Right hindlimb (tissue), 1 donor: ENCODE measurements at regions not wholly inside any gene's neighbourhood (a gene's known extent, or its start where the extent isn't known, plus 50 kb on each side); places are given as distances from the start of the nearest gene placed in this dataset.
"Not testable (repeated sequence)": the region's sequence is repeated elsewhere in the genome, so short reads cannot be mapped to it uniquely, and the experiment has no call there.

ENCODE experiments used
- DNase-seq: peaks from one replicate; pipeline ENCODE4 v3.0.0-alpha.2; 2018

DNA sequence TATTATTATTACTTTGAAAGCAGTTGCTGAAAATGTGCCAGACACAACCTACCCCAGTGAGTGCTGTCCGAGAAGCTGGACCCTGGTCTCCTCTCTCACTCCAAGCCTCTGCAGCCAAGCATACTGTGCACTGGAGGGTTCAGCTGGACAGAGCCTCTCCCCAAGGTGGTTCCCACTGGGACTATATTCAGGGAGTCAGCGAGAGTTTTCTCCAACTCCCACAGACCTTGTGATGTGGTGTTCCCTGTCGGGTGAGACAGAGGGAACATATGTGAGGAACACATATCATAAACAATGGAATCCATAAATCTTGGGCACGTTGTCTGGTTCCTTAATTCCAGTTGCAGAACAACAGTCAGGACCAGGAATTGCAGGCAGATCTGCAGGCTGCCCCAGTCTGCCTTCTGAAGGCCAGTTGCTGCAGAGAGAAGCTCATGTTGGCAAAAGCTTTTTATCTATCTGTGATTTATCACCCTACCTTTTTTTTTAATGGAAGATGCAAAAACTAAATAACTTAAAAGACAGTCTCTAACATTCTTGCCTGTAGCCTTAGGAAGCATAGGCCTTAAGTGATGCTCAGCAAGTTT is 619.8 kb upstream of the TBX3 start:
- DNase-seq, result peak; percentile 24

DNA sequence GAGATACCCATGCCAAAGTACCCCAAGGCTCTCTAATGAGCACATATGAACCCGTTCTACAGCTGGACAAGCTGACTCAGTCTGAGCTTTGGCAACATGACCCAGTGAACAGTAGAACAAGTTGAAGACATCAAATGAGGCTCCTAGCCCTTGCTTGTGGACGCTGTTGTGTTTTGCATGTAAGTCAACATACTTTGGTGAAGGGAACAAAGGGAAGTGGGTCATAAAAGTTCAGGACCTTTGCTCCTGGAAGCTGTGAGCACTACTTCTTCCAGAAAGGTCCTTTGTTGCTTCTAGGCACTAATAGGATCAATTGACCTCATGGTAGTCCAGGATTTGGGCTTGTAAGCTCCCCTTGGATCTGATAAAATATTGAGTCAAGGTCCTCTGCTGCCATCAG is 613.5 kb upstream of the TBX3 start:
- DNase-seq, result no peak

DNA sequence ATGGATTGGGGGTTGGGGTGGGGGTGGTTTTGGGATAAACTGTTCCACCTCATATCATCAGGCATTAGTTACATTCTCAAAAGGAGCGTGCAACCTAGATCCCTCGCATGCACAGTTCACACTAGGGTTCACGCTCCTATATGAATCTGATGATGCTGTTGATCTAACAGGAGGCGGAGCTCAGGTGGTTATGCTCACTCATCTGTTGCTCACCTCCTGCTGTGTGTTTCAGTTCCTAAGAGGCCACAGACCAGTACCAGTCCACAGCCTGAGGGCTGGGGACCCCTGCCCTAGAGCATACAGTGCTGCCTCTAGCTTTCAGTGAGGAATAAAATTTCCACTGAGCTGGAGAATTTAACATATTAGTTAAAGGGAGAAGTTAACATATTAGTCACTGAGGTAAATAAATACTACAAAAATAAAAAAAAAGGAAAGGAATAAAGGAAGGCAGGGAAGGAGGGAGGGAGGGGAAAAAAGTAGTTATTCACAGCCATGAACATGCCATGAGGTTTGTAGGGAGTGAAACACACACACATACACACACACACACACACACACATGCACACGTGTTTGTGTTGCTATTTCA is 612.7 kb upstream of the TBX3 start:
- DNase-seq, result no peak

DNA sequence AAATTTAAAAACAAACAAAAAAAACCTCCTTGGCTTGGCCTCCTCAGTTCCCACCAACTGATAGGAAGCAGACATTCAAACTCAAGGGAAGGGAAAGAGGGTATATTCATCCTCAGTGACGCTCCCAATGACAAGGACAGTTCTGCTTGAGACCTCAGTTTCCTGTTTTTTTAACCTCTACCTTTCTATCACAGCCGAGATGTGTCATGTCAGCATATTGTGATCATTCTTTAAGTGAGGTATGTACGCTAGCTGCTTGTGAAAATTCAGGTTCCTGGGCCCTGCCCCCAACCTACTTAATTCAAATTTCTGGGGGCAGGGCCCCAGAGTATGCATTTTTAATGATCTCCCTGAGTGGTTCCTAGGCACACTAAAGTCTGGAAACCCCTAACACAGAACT is 611.9 kb upstream of the TBX3 start:
- DNase-seq, result no peak

DNA sequence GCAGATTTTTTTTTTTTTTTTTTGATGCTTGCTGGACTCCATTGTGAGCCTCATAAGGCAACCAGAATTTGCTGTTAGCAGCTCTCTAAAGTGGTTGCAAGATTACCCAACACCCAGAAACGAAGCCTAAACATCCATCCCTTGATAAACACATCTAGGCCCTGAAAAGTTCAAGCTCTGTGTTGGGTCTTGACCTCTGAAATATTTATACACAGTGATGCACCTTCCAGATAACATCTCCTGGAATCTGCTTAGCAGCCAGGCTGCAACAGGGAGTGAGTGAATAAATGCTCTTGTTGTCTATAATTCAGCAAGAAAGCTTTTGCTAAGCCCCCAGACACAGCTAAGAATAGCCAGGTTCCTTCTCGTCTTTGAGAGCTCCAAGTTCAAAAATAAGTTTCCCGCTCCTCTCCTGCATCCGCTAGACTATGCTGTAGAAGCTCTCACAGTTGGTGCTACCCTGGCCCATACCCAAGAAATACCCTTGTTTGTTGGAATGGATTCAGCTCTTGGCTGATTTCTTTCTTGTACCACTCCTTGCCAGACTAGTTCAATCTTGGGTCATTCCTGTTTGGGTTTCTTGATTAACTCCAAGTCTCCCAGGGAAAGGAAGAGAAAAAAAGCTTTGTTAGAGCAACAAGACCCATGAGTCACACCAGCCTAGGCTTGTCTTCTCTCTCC is 610.6 kb upstream of the TBX3 start:
- no peak for DNase-seq

DNA sequence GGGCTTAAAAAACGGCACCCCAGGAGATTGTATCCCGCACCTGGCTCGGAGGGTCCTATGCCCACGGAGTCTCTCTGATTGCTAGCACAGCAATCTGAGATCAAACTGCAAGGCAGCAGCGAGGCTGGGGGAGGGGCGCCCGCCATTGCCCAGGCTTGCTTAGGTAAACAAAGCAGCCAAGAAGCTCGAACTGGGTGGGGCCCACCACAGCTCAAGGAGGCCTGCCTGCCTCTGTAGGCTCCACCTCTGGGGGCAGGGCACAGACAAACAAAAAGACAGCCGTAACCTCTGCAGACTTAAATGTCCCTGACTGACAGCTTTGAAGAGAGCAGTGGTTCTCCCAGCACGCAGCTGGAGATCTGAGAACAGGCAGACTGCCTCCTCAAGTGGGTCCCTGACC is 601.5 kb upstream of the TBX3 start:
- not testable (repeated sequence) for DNase-seq

DNA sequence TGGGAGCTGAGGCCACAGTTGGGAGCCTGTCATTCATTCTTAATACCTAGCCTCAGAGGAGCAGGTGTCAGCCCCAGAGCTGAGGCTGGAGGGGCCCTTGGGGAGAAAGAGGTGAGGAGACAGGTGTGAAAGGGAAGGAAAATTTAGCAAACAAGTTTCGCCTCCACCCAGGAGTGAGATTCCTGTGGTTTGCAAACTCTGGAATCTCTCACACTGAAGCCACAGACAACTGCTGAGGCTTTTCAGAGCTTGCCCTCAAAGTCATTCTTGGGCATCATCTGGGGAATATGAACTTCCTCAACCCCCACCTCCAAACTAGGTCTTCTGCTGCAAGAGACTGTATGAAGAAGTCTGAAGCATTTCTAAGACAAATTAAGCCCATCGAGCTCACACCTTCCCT is 589.5 kb upstream of the TBX3 start:
- no peak for DNase-seq

DNA sequence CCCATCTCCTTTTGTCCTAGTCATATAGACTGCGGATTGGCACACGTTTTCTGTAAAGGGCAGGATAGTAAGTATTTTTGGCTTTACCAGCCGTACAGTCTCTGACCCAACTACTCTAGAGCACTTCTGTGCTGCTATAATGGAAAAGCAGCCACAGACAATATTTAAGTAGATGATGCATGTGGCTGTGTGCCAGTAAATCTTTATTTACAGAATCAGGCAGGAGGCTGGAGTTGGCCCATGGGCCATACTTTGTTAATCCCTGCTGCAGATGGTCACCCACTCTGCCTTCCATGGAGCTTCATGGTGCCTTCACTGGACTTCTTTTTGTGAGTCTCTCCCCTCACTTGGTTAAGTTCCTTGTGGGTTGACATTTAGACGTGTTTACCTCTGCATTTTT is 584.5 kb upstream of the TBX3 start:
- no peak for DNase-seq

DNA sequence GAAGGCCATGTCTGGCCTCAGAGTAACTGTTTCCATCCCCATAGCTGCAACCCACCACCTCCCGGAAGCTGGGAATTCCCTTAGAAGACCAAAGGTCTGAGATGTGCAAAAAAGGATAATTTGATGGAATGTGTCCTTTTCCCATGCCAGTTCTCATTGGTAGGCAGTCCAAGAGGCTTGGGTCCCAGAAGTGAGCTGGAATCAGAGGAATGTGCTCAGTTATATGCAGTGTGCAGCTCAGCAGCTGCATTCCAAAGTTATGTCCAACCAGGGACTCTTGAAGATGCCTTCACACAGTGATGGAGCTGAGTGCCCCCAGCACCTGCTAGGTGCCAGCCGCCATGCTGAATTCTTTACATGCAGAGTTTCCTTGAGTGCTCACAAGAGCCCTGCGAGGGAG is 583.9 kb upstream of the TBX3 start:
- DNase-seq, result no peak

DNA sequence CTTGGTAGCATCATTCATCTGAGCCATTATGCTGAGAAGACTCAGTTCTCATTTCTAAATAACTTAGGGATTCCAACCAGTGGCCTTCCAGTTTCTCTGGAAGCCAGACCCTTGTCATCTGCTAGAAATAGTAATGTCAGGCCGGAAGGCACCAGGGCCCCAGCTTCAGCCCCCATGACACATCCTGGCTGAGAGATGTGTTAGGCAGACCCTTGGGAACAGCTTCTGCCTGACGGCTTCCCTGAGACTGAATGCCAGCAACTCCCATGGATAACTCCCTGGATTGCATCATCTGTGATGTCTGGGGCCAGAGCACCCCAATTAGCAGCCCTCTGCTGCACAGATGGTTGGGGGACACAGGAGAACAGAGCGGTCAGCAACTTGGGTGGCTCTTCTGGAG is 583.5 kb upstream of the TBX3 start:
- peak; percentile 32 for DNase-seq

DNA sequence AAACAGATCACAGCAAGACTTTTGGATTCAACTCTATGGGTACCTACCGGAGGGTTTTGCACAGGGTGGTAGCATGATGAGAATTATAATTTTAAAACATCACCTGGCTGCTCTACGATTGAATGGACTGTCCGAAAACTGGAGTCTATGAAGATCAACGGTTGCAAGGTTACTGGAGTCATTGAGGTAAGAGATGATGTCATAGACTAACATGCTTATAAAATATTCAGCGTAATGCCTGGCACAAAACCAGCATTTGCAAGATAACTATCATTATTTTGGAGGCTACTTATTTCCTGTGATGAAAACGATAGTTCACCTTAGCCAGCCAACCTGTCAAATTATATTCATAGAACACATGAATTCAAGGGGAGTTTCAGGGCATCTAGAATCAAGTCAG is 580.6 kb upstream of the TBX3 start:
- no peak for DNase-seq

DNA sequence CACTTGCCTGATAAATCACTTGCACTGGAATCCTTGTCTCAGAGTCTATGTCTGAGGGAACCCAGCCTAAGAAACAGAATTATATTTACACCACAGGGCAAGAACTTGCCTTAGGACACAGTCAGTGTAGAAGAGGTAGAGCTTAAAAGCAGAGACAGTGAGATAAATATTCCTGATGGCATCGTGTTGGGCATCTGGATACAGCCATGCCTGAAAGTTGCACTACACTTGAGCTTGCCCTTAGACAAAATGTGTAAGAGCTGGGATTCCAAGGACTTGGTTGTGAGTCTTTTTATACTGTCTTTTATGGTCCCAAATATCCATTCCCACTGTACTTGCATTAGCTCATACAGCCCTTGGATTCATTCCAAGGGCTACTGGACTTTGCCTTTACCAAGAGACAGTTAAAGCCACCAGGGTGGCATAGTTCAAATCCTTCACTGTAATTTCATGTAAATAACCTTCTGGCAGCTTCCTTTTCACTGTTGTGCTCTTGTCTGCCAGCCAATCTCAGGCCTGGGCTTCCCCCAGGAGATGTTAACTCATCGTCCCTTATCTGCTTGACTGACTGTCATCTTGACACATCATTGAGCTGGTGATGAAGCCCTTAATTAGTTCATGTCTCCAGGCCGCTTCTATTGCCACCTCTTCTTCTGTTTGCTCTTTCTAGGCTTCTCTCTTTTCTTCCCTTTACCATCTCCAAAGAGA is 577.9 kb upstream of the TBX3 start:
- DNase-seq, result no peak

DNA sequence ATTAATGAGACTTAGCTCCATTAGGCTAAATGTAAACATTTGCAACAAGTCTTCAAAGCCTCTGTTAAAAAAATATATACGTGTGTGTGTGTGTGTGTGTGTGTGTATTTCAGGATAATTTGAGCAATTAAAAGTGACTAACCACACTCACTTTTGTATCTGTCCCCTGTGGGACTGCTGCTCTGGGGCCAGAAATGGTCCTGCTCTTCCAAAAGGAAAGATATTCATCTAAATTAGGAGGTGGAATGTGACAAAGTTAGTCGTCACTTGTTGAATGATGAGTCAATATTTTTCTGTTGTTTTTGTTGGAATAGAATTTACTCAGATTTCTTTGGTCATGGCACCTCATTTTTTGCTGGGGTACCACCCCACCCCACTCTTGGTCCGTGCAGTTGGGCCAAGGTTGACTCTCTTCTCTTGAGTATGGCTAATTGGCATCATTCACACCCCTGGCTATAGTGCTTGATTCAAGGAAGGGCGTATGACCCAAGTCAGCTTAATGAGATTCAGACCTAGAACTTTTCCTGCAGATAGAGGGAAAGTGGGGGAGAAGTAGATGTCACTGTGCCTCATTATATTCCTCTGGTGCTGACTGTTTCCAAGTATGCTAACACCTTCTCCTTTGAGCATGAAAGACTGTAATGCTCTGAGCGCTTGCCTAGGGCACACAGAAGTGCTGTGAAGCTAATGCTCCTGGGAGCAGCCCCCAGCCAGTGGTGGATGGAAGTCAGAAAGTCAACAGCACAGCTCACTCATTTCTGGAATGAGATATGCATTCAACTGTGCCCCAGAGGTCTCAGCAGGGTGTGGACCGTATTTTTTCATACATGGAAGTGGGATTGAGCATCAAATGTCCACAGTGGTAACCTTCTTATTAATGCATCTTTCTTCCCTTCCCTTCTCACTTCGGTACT is 577.0 kb upstream of the TBX3 start:
- DNase-seq, result no peak

DNA sequence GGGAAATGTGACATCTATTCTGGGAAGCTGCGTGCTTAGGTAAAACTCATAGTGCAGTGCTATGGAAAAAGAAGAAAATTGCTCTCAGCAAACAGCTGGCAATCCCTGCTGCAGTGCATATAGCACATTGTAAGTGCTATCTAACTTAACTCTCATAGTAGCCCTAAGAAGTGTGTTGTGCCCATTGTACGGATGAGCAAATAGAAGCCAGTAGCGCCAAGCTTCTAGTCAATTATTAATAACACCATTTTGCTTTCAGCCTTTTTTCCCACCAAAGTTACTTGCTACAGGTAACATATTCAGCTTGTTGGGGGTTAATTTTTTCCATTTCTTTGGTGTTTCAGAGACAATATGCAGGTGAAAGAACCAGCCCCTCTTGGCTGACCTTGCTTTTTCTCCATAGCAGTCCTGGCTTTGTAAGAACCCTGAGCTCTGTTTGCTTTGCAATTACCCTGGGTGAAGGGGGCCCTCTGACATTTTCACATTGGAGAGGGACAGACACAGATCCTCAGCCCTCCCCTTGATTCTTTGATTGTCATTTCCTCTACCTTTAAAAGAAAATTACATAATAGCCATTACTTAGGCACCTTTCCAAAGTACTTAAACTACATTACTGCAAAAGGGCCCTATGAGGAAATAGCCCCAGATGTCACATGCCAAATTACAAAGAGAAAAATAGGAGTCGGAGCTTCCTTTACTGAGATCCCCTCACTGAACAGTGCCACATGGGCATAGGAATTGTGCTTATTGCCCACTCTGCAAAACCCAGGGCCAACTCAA is 576.2 kb upstream of the TBX3 start:
- DNase-seq, result no peak

DNA sequence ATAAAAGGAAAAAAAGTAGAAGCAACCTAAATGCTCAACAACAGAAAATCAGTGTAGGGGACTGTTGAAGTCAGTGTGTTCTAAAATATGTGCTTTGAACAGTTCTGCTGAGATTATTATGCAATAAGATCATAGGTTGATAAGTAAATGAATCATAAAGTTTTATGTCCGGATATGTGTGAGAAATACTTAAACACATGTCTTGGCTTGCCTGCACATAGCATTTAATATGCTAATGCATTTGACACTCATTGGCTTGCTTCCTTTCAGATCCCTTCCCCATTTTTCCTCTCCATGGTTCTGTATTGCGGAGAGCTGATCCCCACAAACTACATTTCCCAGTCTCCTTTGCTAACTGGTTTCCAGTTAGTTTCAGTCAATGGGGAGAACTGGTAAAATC is 573.8 kb upstream of the TBX3 start:
- no peak for DNase-seq

DNA sequence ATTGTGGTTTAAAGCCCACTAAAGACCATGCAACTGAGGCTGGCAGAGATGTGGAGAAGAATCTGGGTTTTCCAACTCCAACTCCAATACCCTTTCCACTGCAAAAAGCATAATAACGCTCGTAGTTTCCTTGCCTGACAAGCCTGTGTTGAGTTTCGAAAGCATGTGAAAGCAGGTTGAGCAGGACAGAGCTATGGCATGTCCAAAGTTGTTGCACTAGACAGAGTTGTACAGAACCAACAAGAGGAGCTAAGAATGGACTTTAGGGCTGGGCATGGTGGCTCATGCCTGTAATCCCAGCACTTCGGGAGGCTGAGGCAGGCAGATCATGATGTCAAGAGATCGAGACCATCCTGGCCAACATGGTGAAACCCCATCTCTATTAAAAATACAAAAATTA is 572.0 kb upstream of the TBX3 start:
- DNase-seq, result no peak

DNA sequence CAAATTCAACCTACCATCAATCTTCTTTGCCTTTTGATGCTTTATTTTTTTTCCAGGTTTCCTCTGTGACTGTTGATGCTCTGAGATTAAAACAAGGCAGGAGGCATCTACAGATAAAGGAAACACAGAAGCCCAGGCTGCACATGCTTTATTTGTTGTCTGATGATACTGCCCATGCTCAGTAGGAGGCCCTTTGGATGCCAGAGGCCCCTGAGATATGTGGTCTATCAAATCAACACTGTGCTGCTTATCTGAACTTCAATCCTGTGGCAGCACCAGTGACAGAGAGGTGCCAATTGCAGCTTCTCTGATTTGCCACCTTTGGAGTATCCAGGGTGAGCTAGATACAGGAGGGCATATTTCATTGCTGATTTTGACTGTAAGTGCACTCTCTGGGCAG is 571.3 kb upstream of the TBX3 start:
- no peak for DNase-seq

DNA sequence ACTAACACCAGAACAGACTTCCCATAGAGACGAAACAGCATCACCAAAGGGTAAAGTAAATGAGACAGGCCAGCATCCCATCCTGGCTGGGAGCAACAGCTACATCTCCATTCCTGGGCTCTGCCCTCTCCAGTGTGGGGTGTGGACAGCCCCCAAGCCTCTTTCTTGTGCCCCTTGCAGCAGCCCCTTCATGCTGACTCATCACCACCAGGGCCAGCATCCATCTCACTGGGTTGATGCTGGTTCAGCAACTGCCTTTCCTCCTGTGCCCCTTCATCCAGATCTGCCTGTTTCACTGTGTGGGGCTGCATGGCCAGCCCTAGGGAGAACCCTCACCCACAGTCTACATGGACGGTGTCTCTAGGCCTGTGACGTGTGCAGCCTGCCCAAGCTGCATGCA is 569.1 kb upstream of the TBX3 start:
- no peak for DNase-seq

DNA sequence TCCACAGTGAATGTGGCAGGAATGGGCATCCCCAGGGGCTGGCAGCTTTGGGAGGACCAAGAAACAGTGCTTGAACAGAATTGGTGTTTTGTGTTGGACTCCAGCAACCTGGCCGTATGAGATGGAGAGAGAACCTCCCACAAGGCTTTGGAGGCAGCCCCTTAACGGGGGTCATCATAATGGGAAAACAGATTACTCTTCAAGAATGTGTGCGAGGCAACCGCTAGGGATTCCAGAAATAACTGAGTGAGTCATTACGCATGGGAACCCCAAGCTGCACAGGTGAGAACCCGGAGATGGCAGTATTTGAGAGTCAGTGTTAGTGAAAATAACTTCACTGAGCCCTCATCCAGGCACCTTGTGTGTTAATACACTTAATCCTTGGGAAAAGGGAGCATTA is 567.8 kb upstream of the TBX3 start:
- DNase-seq, result no peak

DNA sequence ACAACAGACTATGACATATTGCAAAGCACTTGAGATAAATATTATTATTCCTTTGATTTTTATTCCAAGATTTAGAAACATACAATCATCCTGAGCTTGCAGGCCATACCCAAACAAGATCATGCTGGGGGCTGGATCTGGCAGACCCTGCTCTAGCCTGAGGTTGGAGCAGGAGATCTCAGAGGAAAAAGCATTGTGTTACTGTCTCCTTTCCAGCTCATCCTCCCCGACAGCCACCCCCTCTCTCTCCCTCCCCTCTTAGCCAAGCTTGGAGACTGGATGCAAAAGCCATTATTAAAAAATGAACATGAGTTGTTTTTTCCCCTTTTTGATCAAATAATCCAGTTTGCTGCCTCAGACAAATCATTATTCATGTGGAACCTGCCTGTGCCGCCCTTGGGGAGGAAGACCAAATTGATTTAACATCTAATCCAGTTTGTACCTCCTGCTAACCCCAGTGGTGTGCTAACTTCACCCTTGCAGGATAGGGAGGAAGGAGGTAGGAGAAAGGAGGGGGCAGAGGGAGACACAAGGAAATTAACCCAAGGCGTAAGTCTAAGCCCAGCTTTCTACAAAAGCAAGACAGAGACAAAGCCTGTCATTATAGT is 565.8 kb upstream of the TBX3 start:
- peak; percentile 55 for DNase-seq

DNA sequence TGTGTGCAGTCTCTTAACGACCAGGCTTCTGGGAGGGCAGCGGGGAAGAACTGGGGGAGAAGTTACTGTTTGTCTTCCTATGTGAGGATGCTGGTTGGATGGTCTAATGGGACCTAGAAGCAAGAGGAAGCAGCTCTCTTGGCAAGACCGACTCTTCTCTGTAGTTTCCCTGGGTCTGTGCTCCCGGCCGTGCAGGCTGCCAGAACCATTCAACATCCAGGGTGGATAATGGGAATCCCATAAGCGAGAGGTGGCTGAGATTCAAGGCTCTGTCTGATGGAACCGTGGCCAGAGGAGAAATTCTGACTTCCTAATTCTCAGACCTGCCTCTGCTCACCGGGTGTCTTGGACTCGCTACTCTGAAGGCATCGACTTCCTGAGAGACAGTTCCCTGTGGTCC is 561.0 kb upstream of the TBX3 start:
- DNase-seq, result peak; percentile 87
